NT2/D1 (cell line): ENCODE measurements at regions not wholly inside any gene's neighbourhood (a gene's known extent, or its start where the extent isn't known, plus 50 kb on each side); places are given as distances from the start of the nearest gene placed in this dataset.

Source experiments
- SUZ12 ChIP-seq: IDR thresholded peaks from 2 replicates; pipeline ENCODE4 v1.6.1; 2011; ENCODE audit not compliant: insufficient read length, insufficient read depth; ENCODE audit errors: extremely low read depth
- YY1 ChIP-seq: IDR thresholded peaks from 2 replicates; pipeline ENCODE4 v1.6.1; 2011; ENCODE audit not compliant: insufficient read length, insufficient read depth
- ZNF274 ChIP-seq: IDR thresholded peaks from 2 replicates; pipeline ENCODE4 v1.6.1; 2011; ENCODE audit warnings: mild to moderate bottlenecking, low read depth, low read length

GRCh38 chr5:133819977-133820471 is 148.4 kb downstream of the C5orf15 start:
- no peak for TF ChIP-seq YY1
- no peak for TF ChIP-seq ZNF274
- TF ChIP-seq SUZ12, result no peak
